Left lobe of liver (tissue), 2 donors: ENCODE measurements at regions not wholly inside any gene's neighbourhood (a gene's known extent, or its start where the extent isn't known, plus 50 kb on each side); places are given as distances from the start of the nearest gene placed in this dataset.

Experiments used
- ATAC-seq: fragments of 200-7000 bp; cut with Tn5 transposase; one replicate; pipeline ENCODE4 v1.9.1; 2020; ENCODE audit warnings: mild to moderate bottlenecking, moderate library complexity
- DNase-seq: peaks from one replicate; pipeline ENCODE4 v3.0.0-alpha.2; 2020; ENCODE audit warnings: low spot score
- donor health status: DM: no; HTN: no; CAD: no; lungs with moderate emphysema.
- donor health status: DM: no; HTN: yes; CAD: no.

DNA sequence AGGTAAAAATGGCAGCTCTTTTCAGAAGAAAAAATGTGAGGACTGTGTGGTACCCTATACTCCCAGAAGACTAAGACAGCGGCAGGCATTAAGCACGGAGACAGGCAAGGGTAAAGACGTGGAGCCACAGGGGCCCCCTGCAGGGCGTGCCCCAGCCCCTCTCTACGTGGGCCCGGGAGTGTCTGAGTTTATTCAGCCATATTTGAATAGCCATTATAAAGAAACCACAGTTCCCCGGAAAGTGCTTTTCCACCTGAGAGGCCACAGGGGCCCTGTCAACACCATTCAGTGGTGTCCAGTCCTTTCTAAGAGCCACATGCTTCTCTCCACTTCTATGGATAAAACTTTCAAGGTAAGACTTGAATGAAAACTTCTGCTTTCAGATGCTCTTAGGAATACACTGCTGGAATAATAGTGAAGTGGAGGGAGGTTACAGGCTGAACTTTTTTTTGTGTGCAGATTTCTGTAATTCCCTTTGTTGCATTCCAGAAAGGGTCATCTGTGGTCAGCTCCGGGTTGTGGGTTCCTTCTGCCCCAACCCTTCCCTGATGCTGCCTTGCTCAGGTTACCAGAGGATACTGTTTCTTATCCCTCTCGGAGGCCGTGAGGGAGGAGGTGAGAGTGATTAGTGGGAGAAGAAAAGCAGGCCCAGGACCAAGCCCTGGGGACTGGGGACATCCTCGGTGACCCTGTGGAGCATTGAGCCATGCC is 58.4 kb downstream of the SLC25A47 start:
- ATAC-seq (no peak), DNase-seq (no peak)

DNA sequence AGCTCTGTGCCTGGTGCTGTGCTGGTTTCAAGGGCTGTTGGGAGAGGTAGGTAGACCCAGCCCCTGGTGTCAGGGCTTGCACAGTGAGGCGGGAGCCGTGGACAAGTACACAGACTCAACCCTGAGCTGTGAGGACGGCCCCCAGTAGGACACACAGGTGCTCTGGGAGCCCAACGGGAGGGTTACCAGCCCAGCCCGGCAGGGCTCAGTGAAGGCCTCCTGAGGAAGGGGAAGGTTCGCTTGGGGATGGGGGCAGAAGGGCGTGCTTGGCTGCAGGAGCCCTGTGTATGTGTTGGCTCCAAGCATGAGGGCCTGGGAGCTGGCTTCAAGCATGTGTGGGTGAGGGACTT is 58.9 kb downstream of the SLC25A47 start:
- no peak for DNase-seq

DNA sequence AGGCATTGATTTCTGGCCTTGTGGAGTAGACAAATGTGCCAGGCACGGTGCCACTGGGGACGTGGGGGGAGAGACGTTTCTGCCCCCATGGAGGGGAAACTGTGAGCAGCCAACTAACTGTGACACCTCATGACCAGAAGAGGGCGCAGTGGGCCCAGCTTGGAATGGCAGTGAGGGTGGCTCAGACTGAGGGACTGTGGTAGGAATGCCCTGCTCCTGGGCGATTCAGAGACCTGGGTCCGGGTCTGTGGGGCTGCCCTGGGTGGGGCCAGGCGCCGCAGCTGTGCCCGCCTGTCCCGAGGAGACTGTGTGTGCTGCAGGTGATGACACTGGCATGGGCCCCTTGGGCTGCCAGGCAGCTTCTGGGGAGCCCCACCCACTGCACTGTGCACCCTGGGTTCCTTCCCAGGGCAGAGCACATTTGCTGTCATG is 60.6 kb downstream of the SLC25A47 start:
- ATAC-seq = peak; percentile 87

More for the DNA sequence above, 58.9 kb downstream of the SLC25A47 start:
- ATAC-seq = no peak

DNA sequence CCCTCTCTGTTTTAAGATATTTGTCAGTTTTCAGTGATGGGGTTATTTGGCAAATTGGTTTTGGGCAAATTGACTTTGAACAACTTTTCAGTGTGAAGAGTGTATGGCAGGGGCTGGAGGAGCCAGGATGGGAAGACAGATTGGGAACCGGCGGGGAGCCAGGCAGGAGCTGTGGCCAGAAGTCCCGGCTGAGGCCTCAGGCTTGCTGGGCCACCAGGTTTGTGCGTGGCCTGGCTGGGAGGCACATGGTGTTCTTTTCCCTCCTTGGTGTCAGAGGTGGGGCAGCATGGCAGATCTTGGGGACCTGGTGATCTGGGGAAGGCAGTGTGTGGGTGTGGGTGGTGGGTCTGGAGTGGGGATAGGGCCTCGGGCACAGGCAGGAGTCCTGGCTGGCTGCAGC is 61.1 kb downstream of the SLC25A47 start:
- ATAC-seq = no peak
- no peak for DNase-seq

More for the DNA sequence above, 60.6 kb downstream of the SLC25A47 start:
- peak; percentile 66 for DNase-seq

DNA sequence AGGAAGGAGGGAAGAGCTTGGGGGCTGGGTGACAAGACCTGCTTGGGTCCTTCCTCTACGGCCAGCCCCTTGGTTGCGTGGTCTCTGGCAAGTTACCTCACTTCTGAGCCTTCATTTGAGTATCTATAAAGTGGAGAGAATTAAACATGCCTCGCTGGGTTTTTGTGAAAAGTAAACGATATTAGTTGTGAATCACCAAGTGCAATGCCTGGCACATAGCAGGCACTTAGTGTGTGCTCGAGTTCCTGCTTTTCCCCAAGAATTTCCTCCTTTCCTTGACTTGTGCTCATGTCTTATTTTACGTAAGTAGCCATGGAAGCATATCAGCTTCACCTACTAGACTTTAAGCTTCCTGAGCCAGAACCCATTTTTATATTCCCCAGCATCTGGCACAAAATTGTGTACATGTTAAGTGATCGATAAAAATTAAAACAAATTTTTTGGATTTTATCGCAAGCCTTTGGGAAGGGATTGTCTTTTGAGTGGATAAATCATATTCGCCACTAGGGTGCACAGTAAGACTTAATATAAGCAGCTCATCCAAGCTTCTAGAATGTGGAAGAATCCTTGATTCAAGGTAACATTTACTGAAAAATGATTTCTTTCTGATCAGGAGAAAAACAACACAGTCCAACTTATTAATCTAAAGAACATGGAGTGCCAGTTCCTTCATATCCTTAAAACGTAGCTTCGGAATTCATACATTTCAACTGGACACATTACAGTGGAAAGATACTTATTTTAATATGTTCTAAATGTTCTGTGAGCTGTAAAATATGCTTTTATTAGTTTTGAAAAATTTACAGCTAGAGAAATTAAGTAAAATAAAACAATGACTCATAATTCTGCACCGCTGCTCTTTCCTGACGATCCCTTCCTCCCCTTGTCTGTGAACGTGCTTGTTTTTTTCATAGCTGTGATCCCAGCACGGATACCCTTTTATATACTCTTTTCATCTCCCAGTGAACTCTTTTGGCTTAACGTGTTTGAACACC is 62.0 kb downstream of the SLC25A47 start:
- peak; percentile 53 for ATAC-seq
- DNase-seq = no peak

DNA sequence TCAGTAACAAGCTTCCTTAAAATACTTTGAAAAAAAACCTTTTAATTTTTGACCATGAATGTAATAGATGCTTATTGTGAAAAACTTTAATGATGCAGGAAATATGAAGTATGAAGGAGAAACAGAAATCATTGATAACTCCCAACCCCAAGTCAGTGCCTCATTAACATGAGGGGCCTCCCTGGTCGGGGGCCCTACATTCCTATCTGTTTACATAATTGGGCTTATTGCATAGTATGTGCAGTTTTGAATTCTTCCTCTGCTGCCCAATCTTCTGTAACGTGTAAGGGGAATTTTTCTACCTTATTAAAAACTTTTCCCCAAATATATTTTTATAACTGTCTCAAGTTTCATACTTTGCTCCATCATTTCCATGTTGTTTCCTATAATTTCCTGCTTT is 63.0 kb downstream of the SLC25A47 start:
- no peak for DNase-seq
- ATAC-seq = no peak

DNA sequence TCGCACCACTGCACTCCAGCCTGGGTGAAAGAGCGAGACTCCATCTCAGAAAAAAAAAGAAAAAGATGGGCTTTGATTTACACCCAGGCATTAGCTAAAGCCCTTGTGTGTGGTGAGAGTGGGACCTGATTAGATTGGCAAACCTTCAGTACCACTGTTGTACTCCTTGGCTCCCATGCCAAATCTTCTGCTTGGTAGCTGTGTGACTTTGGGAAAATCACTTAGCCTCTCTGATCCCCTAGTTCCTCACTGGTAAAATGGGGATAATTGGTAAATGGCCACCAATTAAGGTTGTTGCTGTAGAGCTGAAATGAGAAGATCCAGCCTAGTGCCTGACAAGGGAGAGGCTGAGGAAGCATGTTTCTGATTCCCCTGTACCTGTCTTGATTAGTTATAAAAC is 63.7 kb downstream of the SLC25A47 start:
- ATAC-seq (no peak), DNase-seq (no peak)

DNA sequence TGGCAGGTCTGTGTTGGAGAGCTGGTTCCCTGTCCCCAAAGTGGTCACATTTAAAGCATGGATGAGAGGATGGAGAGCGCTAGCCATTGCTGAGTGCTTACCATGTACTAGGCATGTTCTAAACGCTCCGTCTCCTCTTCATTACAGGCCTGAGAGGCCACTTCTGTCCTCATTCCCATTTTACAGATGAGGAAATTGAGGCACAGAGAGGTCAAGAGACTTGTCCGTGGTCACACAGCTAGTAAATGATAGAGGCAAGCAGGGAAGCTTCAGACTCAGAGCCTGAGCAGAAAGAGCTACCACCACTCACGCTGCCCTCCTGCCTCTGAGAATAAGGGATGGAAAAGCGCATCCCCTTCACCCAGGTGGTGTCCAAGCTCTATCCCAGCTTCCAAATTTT is 64.3 kb downstream of the SLC25A47 start:
- ATAC-seq = no peak
- DNase-seq = no peak

DNA sequence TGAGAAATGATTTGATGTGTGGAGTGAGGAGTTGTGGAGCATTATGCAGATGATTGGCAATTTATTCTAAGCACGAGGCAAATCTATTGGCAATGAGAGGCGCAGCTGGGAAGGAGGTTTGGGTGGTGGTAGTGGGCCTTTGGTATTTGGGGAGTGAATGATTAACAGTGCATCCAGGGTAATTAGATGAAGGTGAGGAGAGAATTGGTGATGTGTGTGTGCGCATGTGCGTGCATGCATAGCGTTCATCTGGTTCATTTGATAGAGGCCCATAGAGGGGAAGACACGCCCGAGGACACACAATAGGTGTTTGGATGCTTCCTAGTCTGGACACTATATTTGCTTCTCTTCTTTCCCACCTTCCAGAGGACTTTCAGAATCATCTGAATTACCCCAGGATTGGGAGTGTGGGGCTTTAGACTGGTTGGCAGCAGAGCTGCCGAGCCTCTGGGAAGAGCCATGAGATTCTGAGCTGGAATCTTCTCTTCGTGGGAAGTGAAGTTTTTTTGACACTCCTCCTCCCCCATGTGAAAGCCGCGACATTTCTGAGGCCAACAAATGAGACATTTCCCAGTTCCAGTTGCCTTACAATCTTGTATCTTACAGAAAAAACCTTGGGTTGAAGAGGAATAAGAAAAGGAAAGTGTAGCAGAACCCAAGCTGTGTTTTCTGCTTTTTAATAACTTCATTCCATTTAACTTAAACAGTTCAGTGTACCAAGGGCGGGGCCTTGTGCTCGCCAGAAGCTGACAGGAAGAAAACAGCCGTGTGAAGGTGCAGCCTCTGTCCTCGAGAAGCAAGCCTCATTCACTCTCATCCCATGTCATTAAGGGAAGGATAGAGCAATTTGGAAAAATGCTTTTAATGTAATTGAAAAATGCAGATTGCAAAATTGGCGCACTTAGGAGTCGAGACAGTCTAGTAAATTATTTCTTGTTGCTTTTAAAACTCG is 65.2 kb downstream of the SLC25A47 start:
- ATAC-seq (no peak), DNase-seq (no peak)

DNA sequence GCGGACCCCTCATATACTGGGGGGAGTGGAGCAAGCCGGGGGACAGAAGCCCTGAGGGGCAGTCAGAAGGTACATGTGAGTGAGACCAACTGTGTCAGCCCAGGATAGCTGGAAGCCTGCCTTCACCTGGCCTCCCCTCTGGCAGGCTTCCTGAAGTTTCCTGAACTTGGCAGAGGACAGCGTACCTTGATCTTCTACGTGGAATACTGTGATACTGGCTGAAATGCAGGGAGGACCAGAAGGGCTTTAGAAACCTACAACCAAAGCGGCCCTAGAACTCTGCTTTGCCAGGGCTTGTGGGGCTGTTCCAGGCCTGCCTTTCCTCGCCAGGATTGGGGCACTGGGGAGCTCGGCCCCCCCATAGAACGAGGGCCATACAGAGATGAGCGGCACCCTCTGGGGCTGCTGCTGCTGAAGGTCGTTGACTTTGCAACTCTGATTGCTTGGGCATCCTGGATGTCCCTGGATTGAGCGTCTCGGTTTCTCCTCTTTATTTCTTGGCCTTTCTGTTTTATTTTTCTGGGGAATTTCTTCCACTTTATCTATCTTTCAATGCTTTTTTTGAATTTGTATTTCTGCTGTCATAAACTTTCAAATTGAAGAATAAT is 66.5 kb downstream of the SLC25A47 start:
- DNase-seq (peak; percentile 86), ATAC-seq (peak; percentile 88)

DNA sequence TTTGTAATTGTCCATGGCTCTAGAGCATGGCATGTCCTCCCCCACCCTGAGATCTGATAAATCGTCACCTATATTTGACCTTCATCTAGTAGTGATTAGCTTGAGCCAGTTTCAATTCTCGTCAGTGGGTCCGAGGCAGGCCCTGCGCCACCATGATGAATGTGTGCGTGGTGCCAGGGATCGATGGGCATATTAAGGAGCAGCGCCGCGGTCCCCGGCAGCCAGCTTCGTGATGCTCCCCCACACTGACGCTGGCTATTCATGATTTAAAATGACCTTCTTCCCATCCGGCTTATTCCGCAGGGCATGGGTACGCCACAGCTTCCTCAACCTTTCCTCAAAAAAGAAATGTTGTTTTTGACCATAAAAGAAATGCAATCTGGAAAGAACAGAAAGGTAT is 68.0 kb downstream of the SLC25A47 start:
- no peak for DNase-seq
- no peak for ATAC-seq

DNA sequence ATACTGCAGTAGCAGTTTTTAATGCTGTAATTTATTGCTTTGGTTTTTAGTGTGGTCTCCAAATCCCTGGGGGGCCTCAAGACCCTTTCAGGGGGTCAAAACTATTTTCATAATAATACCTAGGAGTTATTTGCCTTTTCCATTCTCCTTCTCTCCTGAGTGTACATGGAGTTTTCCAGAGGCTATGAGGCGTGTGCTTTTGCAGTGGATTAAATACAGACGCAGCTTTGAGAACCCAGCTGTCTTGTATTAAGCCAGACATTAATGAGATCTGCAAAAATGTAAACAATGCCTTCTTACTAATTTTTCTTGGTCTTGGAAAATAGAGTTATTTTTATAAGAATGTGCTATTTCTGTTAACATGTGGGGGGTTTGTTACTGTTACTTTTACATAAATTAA is 68.6 kb downstream of the SLC25A47 start:
- no peak for DNase-seq
- ATAC-seq = no peak

DNA sequence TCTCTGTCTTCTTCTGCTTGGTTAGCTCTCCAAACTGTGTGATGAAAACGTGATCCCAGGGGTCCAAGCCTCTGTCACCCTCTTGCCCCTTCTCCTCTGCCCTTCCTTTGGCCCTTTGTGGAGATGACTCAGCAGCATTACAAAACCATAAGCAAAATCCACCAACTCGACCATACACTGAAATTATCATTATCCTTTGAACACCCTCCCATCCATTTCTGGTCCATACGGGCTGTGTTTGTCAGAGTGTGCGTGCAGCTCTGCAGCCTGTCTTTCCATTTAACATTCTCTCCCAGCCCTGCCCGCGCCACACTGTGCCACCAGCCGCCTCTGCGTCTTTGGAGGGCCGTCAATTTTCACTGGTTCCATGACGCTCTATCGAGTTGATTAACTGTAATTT is 69.2 kb downstream of the SLC25A47 start:
- no peak for DNase-seq
- ATAC-seq = no peak

DNA sequence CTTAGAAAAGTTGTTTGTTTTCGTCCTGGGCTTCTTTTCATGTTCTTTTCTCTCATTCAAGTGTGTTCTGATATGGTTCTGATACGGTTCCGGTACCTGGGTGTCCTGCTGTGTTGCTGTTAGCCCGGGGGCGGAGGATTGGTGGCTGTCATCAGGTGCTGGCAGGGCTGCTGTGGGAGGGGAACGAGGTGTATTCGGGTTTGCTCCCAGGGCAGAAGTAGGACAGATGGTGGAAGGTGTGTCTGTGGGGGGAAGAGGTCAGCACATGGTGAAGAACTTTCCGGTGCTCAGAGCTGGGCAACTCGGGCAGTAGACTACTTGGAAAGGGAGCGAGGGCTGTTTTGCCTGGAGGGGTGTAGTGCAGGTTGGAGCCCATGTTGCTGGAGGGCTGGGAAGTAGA is 70.2 kb downstream of the SLC25A47 start:
- ATAC-seq (peak; percentile 27), DNase-seq (no peak)

DNA sequence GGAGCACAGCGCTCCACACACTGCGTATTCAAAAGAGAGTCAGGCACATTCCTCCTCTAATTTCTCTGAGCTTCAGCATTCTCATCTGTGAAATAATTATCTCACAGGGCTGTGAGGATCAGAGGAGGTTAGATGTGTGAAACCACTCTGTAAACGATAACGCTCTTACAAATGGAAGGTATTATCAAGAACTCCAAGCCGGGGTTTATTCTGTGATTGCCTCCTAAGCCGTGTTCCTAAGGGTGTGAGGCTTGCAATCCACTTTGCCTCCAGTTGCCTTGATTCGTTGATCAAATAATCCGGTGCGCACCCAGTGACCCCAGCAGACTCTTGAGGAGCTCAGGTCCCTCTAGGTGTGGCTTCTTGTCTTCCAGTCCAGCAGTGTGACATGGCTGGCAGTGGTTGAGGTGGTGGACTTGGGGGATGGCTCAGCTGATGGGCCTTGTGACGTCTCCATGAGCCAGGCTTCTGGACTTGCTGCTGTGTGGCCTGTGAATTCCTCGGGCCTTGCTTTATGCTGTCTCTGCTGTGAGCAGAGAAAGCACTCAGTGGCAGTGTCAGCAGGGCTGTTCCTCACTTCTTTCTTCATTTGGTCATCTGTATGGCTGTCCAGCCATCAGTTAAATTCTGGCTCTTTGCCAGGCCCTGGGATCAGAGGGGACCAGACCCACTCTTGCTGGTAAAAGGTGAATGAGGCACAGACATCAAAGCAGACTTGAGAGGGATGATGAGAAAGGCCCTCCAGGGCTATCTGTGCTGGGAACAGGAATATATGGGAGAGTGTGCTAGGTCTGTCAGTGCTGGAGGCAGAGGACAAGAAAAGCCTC is 71.0 kb downstream of the SLC25A47 start:
- DNase-seq (no peak), ATAC-seq (no peak)

DNA sequence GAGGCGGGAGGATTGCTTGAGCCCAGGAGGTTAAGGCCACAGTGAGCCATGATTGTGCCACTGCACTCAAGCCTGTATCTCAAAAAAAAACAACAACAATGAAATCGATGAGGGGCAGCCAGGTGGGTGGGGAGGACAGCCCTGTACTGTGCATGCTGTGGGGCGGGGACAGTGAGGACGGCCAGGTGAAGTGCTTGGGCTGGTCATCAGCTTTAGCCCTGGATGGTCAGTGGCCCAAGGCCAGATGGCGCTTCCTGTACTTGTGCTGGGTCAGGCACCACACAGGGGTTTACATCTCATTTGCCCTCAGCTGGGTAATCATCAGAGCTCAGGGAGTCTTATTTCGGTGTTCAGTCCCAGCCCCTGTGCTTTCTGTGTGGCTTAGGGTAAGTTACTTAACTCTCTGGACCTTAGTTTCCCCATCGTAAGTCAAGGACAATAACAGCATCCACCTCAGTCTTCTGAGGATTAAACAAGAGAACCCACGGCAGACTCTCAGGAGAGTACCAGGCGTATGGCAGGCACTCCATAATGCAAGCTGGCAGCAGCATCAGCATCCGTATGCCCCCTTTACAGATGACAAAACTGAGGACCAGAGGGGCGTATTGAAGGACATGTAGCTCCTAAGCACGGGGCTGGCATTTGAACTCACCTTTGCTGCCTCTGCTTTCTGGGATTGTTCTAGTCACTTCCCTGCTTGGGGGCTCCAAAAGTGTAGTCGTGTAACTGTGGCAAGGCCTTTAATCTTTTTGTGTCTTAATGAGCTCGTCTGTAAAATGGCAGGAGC is 71.9 kb downstream of the SLC25A47 start:
- no peak for DNase-seq
- ATAC-seq = no peak

DNA sequence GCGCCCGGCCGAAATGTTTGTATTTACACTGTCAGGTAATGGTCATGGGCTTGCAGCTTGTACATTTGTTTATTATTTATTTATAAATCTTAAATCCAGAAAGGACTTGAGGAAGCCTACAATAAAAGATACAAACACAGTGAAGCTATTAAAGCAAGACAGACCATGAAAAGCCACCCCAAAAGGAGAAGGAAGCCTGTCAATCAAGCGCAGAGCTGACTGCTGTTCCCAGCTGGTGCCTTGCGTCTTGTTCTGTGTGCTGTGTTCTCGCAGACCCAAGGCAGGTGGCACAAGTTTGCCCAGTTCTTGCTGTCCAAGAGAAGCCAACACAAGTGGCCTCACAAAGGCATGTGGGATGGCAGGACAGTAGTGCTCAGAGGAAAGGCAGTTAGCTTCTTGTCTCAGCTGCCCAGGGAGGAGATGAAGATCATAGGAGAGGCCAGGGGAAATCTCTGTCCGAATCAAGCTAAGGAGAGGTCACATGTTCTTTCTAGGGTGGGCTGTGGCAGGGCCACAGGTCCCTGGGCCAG is 73.2 kb downstream of the SLC25A47 start:
- no peak for DNase-seq
- no peak for ATAC-seq

DNA sequence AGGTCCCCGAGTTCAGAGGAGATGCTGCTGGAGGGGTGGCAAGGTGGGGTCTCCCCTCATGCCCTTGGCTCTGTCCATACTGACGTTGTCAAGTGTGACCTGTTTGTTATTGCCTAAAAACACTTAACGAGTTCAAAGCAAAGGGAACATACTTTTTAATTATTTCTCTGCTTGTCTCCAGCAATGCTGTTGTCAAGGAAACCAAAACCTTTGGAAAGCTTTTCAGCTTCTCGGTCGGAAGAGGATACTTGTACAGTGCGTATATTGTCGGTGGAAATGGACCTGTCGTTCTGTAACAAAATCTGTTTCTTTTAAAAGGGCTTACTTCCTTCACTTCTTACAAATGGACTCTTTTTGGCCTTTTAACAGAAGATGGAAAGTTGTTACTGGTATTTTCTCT is 73.9 kb downstream of the SLC25A47 start:
- ATAC-seq (no peak), DNase-seq (no peak)

DNA sequence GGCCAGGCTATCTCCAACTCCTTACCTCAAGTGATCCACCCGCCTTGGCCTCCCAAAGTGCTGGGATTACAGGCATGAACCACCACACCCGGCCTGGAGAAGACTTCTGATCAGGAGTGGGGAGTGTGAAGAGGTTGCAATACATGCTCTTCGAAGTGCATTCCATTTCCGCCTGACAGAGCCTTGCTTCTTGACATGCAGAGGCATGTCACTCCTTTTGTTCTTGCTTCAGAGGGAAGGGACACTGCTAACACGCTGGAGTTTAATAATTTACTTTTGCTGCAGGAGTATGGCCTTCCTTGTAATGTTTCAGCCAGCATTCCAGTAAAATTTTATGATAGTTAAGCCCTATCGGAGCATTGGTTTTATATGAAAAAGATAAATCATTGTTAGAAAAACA is 74.9 kb downstream of the SLC25A47 start:
- DNase-seq = no peak
- ATAC-seq = peak; percentile 66
